GM23338 (cell line): ENCODE measurements at regions not wholly inside any gene's neighbourhood (a gene's known extent, or its start where the extent isn't known, plus 50 kb on each side); places are given as distances from the start of the nearest gene placed in this dataset.

Experiments
- ATAC-seq: fragments of 200-7000 bp; cut with Tn5 transposase; 3 replicates; pipeline ENCODE4 v1.9.1; 2020
- DNase-seq: peaks from one replicate; pipeline ENCODE4 v3.0.0-alpha.2; 2015; ENCODE audit warnings: low spot score
- H2AFZ ChIP-seq: fragments of 200-600 bp; sonication (generic); 2 replicates; pipeline ENCODE4 v1.8.0; 2016; ENCODE audit warnings: antibody characterized with exemption, mild to moderate bottlenecking, moderate library complexity
- H3F3A ChIP-seq: fragments of 200-600 bp; sonication (generic); replicated peaks from 2 replicates; pipeline ENCODE4 v1.8.0; 2017; ENCODE audit warnings: antibody characterized with exemption, mixed run types, low read depth
- H3K27ac ChIP-seq: fragments of 200-600 bp; sonication (generic); 2 replicates; pipeline ENCODE4 v1.6.1; 2016; ENCODE audit warnings: low read depth
- H3K27me3 ChIP-seq: fragments of 200-600 bp; sonication (generic); 2 replicates; pipeline ENCODE4 v1.8.0; 2016; ENCODE audit warnings: mild to moderate bottlenecking, mixed run types, moderate library complexity; ENCODE audit not compliant: insufficient read depth
- H3K36me3 ChIP-seq: fragments of 200-600 bp; sonication (generic); 2 replicates; pipeline ENCODE4 v1.8.0; 2016; ENCODE audit warnings: mild to moderate bottlenecking; ENCODE audit not compliant: insufficient read depth
- H3K4me1 ChIP-seq: fragments of 200-600 bp; sonication (generic); 2 replicates; pipeline ENCODE4 v1.8.0; 2016; ENCODE audit warnings: mild to moderate bottlenecking, moderate library complexity; ENCODE audit not compliant: insufficient read depth
- H3K4me2 ChIP-seq: fragments of 200-600 bp; sonication (generic); 2 replicates; pipeline ENCODE4 v1.7.1; 2017; ENCODE audit warnings: mixed run types
- H3K4me3 ChIP-seq: fragments of 200-600 bp; sonication (generic); 2 replicates; pipeline ENCODE4 v1.6.1; 2016; ENCODE audit warnings: mixed run types
- H3K79me2 ChIP-seq: fragments of 200-600 bp; sonication (generic); replicated peaks from 2 replicates; pipeline ENCODE4 v1.8.0; 2017; ENCODE audit warnings: mild to moderate bottlenecking; ENCODE audit not compliant: insufficient read depth
- H3K9me2 ChIP-seq: fragments of 200-600 bp; sonication (generic); 2 replicates; pipeline ENCODE4 v1.8.0; 2017; ENCODE audit not compliant: insufficient read depth
- H4K20me1 ChIP-seq: fragments of 200-600 bp; sonication (generic); replicated peaks from 2 replicates; pipeline ENCODE4 v1.8.0; 2017; ENCODE audit warnings: mild to moderate bottlenecking; ENCODE audit not compliant: insufficient read depth
- H3K27ac Mint-ChIP-seq: 2 replicates; pipeline ENCODE4 v1.8.0; 2020; ENCODE audit warnings: inconsistent platforms, mild to moderate bottlenecking, moderate library complexity, mixed read lengths
- H3K27me3 Mint-ChIP-seq: 3 replicates; pipeline ENCODE4 v1.8.0; 2022; ENCODE audit warnings: low read depth, mild to moderate bottlenecking, moderate library complexity, mixed read lengths, inconsistent platforms; ENCODE audit not compliant: insufficient read depth, poor library complexity
- H3K36me3 Mint-ChIP-seq: 3 replicates; pipeline ENCODE4 v1.8.0; 2021; ENCODE audit warnings: low read depth, mild to moderate bottlenecking, inconsistent platforms, moderate library complexity, mixed read lengths
- H3K4me1 Mint-ChIP-seq: 3 replicates; pipeline ENCODE4 v1.8.0; 2020; ENCODE audit warnings: mild to moderate bottlenecking, inconsistent platforms, mixed read lengths
- H3K4me3 Mint-ChIP-seq: 3 replicates; pipeline ENCODE4 v1.8.0; 2021; ENCODE audit warnings: moderate library complexity, mild to moderate bottlenecking, inconsistent platforms, mixed read lengths
- H3K9me3 Mint-ChIP-seq: 3 replicates; pipeline ENCODE4 v1.8.0; 2020; ENCODE audit warnings: moderate library complexity, mild to moderate bottlenecking, inconsistent platforms, mixed read lengths
- CREB1 ChIP-seq: fragments of 250-450 bp; sonication (Bioruptor Pico); IDR thresholded peaks from 2 replicates; pipeline ENCODE4 v1.5.0; 2020; ENCODE audit warnings: low read depth, mild to moderate bottlenecking, moderate library complexity
- CTCF ChIP-seq, 2 experiments: fragments of 200-600 bp in 1 of 2; sonication (generic) in 1 of 2; conservative IDR thresholded peaks; 2 replicates each; pipeline versions ENCODE4 v1.5.1 to v1.6.1; 2016 to 2017; ENCODE audit warnings: antibody characterized with exemption in 2 of 2, low read depth in 2 of 2, mild to moderate bottlenecking in 2 of 2, moderate library complexity in 1 of 2
- ETS1 ChIP-seq: IDR thresholded peaks from 2 replicates; pipeline ENCODE4 v1.6.1; 2016; ENCODE audit warnings: antibody characterized with exemption
- EZH2 ChIP-seq: fragments of 200-600 bp; sonication (generic); IDR thresholded peaks from one replicate; pipeline ENCODE4 v1.8.0; 2017; ENCODE audit warnings: antibody characterized with exemption, mild to moderate bottlenecking, low read depth; ENCODE audit not compliant: unreplicated experiment
- EZH2phosphoT487 ChIP-seq: fragments of 200-600 bp; sonication (generic); IDR thresholded peaks from one replicate; pipeline ENCODE4 v1.8.1; 2018; ENCODE audit warnings: antibody characterized with exemption; ENCODE audit not compliant: unreplicated experiment
- JUNB ChIP-seq: IDR thresholded peaks from one replicate; pipeline ENCODE4 v1.6.1; 2016; ENCODE audit warnings: antibody characterized with exemption; ENCODE audit not compliant: unreplicated experiment
- NANOG ChIP-seq: IDR thresholded peaks from 2 replicates; pipeline ENCODE4 v1.6.1; 2016; ENCODE audit warnings: antibody characterized with exemption, borderline replicate concordance
- POLR2AphosphoS5 ChIP-seq: IDR thresholded peaks from 2 replicates; pipeline ENCODE4 v1.6.1; 2016; ENCODE audit warnings: antibody characterized with exemption, low read depth
- REST ChIP-seq: IDR thresholded peaks from one replicate; pipeline ENCODE4 v1.6.1; 2018; ENCODE audit warnings: antibody characterized with exemption; ENCODE audit not compliant: unreplicated experiment
- STAT1 ChIP-seq: IDR thresholded peaks from one replicate; pipeline ENCODE4 v1.6.1; 2016; ENCODE audit warnings: antibody characterized with exemption; ENCODE audit not compliant: unreplicated experiment
- ZNF114 ChIP-seq: fragments of 250-450 bp; sonication (Bioruptor Pico); IDR thresholded peaks from 2 replicates; pipeline ENCODE4 v1.5.0; 2020; ENCODE audit warnings: mild to moderate bottlenecking, moderate library complexity
- ZNF331 ChIP-seq: fragments of 250-450 bp; sonication (Bioruptor Pico); IDR thresholded peaks from 2 replicates; pipeline ENCODE4 v1.5.0; 2020; ENCODE audit warnings: low read depth, mild to moderate bottlenecking, moderate library complexity
- ZNF462 ChIP-seq: fragments of 250-450 bp; sonication (Bioruptor Pico); IDR thresholded peaks from 2 replicates; pipeline ENCODE4 v1.5.0; 2020; ENCODE audit warnings: mild to moderate bottlenecking, moderate library complexity

GRCh38 chr5:10018201-10019069 lies 231.3 kb downstream of the ATPSCKMT start:
- Histone ChIP-seq H3K4me2 (no peak overlapping the region), H3F3A (no peaks in the 10 kb centered on the region), H3K9me2 (no peaks in the 10 kb centered on the region), H3K4me1 (no peaks in the 10 kb centered on the region), H3K36me3 (no peaks in the 10 kb centered on the region), H4K20me1 (no peaks in the 10 kb centered on the region), H3K79me2 (no peaks in the 10 kb centered on the region), H3K4me3 (no peak overlapping the region), H2AFZ (no peak overlapping the region), H3K27me3 (no peaks in the 10 kb centered on the region), H3K27ac (no peak overlapping the region)
- Mint-ChIP-seq H3K9me3 (peaks cover 9% of the 10 kb centered on the region; the same call in 2 of the 3 replicates), H3K4me3 (no peak overlapping the region), H3K36me3 (0 out of 3 replicates have a peak, but pooled peaks cover 6% of the 10 kb centered on the region), H3K4me1 (no peaks in the 10 kb centered on the region), H3K27ac (no peak overlapping the region), H3K27me3 (peaks cover 3% of the 10 kb centered on the region)
- DNase-seq (no peak), ATAC-seq (no peak)
- TF ChIP-seq NANOG (no peak), POLR2AphosphoS5 (no peak), ZNF331 (CRISPR knock-in tag) (no peak), CREB1 (CRISPR knock-in tag) (no peak), ETS1 (no peak), REST (no peak), JUNB (no peak), ZNF114 (CRISPR knock-in tag) (no peak), CTCF (conservative IDR thresholded peaks at IDR 0.05; ENCODE audit: low read depth in 2 of 2) (no peak), ZNF462 (CRISPR knock-in tag) (no peak), EZH2phosphoT487 (no peak), EZH2 (no peak), STAT1 (no peak)
